ENCODE measurements at regions not wholly inside any gene's neighbourhood (a gene's known extent, or its start where the extent isn't known, plus 50 kb on each side); places are given as distances from the start of the nearest gene placed in this dataset.
"Not testable (repeated sequence)": the region's sequence is repeated elsewhere in the genome, so short reads cannot be mapped to it uniquely, and the experiment has no call there.

- intact Hi-C loops (cut with DNase I, micrococcal nuclease), result no loop called here
- ATAC-seq, result no peak
- no peak for DNase-seq
Measured at GRCh38 chr2:106339609-106340008, 128.6 kb downstream of the RGPD3 start.

- intact Hi-C loops (cut with DNase I, micrococcal nuclease), result no loop called here
- ATAC-seq (no peak), DNase-seq (no peak)
Measured at GRCh38 chr2:106339132-106339531, 129.1 kb downstream of the RGPD3 start.

- intact Hi-C loops (cut with DNase I, micrococcal nuclease), result no loop called here
- DNase-seq (no peak), ATAC-seq (no peak)
Measured at GRCh38 chr2:106338043-106338442, 130.2 kb downstream of the RGPD3 start.

DNA sequence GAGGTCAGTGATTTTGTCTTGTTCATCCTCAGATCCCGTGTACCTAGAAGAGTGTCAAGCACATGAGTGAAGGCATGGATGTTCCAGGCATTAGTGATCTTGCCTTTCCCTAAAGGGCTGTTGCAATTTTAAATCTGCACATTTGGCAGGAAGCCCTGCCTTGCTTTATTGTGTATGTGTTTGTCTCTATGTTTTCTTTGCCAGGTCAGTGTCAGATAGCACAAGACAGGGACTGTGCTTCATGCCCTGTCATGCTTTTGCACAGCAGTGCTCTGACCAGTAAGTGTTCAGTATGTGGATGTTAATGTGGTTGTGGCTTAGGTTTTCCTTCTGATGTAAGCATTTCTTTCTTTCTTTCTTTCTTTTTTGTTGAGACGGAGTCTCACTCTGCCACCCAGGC is 131.5 kb downstream of the RGPD3 start:
- no peak for DNase-seq
- intact Hi-C loops (cut with DNase I, micrococcal nuclease), result no loop called here
- ATAC-seq, result no peak

- DNase-seq (no peak), ATAC-seq (no peak)
- intact Hi-C loops (cut with DNase I, micrococcal nuclease), result no loop called here
Measured at GRCh38 chr2:106336108-106336507, 132.1 kb downstream of the RGPD3 start.

DNA sequence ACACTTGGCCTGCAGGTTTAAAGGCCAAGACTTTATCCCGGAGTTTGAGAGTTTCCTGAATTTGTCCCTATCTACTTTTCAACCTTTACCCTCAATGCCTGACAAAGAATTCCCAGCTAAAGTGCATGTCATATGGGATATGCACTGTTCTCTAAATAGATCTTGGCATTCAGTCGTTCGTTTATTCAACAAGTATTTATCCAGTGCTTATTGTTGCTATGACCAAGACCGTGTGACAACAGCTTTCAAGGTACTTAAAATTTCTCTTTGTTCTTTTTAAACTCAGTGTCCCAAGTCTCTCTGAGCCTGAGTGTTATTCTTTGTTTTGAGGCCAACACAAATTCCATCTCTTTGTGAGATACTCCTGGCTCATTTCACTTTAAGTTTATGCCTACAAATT is 133.4 kb downstream of the RGPD3 start:
- DNase-seq, result no peak
- ATAC-seq, result no peak

DNA sequence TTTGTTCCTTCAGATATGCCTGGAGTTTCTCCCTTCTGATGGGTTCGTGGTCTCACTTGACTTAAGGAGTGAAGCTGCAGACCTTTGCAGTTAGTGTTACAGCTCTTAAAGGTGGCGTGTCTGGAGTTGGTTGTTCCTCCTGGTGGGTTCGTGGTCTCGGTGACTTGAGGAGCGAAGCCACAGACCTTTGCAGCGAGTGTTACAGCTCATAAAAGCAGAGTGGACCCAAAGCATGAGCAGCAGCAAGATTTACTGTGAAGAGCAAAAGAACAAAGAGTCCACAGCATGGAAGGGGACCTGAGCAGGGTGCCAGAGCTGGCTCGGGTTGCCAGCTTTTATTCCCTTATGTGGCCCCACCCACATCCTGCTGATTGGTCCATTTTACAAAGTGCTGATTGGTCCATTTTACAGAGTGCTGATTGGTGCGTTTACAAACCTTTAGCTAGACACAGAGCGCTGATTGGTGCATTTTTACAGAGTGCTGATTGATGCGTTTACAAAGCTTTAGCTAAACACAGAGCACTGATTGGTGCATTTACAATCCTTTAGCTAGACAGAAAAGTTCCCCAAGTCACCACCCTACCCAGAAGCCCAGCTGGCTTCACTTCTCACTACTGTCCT is 134.8 kb downstream of the RGPD3 start:
- DNase-seq; ATAC-seq; intact Hi-C loops (cut with DNase I, micrococcal nuclease): not testable (repeated sequence)

More for the DNA sequence above, 133.4 kb downstream of the RGPD3 start:
- intact Hi-C loops (cut with DNase I, micrococcal nuclease), result no loop called here

- intact Hi-C loops (cut with DNase I, micrococcal nuclease), result no loop called here
- DNase-seq (no peak), ATAC-seq (no peak)
Measured at GRCh38 chr2:106332054-106332453, 136.2 kb downstream of the RGPD3 start.

DNA sequence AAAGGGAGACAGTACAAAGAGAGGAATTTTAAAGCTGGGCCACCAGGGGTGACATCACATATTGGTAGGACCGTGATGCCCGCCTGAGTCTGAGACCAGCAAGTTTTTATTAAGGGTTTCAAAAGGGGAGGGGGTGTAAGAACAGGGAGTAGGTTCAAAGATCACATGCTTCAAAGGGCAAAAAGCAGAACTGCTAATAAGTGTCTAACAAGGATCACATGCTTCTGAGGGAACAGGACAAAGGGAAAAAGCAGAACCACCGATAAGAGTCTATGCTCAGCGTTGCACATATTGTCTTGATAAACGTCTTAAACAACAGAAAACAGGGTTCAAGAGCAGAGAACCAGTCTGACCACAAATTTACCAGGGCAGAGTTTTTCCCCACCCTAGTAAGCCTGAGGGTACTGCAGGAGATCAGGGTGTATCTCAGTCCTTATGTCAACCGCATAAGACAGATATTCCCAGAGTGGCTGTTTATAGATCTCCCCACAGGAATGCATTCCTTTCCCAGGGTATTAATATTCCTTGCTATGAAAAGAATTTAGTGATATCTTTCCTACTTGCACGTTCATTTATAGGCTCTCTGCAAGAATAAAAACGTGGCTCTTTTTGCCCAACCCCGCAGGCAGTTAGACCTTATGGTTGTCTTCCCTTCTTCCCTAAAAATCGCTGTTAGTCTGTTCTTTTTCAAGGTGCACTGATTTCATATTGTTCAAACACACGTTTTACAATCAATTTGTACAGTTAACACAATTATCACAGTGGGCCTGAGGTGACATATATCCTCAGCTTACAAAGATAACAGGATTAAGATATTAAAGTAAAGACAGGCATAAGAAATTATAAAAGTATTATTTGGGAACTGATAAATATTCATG is 136.5 kb upstream of the UXS1 start:
- ATAC-seq; DNase-seq; intact Hi-C loops (cut with DNase I, micrococcal nuclease): not testable (repeated sequence)

GRCh38 chr2:106323337-106324013 is 129.4 kb upstream of the UXS1 start:
- no peak for DNase-seq

DNA sequence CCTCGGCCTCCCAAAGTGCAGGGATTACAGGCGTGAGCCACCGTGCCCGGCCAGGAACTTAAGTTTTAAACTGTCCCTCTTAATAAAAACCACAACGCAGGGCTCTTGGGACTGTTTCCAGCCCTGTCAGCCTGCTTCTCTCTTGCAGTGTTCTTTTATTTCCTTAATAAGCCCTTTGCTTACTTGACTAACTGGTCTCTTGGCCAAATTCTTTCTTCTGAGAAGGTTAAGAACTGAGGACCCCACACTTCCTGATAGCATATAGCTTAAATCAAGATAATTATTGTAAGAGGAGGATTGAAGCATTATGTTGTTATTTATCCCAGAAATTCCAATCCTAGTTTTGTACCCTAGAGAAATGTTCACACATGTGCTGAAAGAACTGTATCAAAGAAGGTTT is 128.2 kb upstream of the UXS1 start:
- DNase-seq, result no peak
- ATAC-seq, result no peak
- intact Hi-C loops (cut with DNase I, micrococcal nuclease), result no loop called here

More at GRCh38 chr2:106323337-106324013, 129.4 kb upstream of the UXS1 start:
- intact Hi-C loops (cut with DNase I, micrococcal nuclease), result no loop called here
- no peak for ATAC-seq

- ATAC-seq; intact Hi-C loops (cut with DNase I, micrococcal nuclease); DNase-seq: not testable (repeated sequence)
Measured at GRCh38 chr2:106320439-106320838, 126.3 kb upstream of the UXS1 start.

DNA sequence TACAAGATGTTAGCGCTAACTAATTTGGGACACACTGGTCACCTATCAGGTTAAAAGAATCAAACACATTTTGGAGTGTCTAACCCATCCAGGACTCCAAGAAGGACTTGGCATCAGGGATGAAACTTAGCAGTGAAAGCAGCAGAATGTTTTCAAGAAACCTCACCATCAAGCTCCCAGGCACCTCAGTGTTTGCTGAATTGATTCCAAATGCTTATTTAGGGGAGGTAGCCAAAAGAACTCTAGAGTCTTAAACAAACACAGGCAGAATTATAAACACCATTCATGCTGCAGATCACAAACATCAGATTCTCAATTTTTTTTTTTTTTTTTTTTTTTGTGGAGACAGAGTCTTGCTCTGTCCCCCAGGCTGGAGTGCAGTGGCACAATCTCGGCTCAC is 122.8 kb upstream of the UXS1 start:
- intact Hi-C loops (cut with DNase I, micrococcal nuclease), result no loop called here
- no peak for DNase-seq
- ATAC-seq, result no peak

- DNase-seq (no peak), ATAC-seq (no peak)
- intact Hi-C loops (cut with DNase I, micrococcal nuclease), result no loop called here
Measured at GRCh38 chr2:106314444-106314843, 120.3 kb upstream of the UXS1 start.

GRCh38 chr2:106311041-106311370 is 116.9 kb upstream of the UXS1 start:
- DNase-seq, result no peak
- intact Hi-C loops (cut with DNase I, micrococcal nuclease), result no loop called here
- no peak for ATAC-seq

DNA sequence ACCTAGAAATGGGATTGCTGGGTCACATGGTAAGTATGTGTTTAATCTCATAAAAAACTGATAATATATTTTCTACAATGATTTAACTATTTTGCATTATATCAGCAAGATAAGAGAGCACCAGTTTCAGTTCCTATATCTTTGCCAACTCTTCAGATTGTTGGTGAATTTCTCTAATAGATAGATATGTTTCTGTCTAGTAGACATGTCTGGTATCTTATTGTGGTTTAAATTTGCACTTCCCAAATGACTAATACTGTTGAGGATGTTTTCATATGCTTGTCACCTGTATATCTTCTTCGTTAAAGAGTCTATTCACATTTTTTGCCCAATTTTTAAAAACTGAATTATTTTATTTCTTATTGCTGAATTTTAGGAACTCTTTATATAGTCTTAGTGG is 113.8 kb upstream of the UXS1 start:
- intact Hi-C loops (cut with DNase I, micrococcal nuclease), result no loop called here
- ATAC-seq (no peak), DNase-seq (no peak)

- no peak for ATAC-seq
Measured at GRCh38 chr2:106306387-106306786, 112.3 kb upstream of the UXS1 start.

DNA sequence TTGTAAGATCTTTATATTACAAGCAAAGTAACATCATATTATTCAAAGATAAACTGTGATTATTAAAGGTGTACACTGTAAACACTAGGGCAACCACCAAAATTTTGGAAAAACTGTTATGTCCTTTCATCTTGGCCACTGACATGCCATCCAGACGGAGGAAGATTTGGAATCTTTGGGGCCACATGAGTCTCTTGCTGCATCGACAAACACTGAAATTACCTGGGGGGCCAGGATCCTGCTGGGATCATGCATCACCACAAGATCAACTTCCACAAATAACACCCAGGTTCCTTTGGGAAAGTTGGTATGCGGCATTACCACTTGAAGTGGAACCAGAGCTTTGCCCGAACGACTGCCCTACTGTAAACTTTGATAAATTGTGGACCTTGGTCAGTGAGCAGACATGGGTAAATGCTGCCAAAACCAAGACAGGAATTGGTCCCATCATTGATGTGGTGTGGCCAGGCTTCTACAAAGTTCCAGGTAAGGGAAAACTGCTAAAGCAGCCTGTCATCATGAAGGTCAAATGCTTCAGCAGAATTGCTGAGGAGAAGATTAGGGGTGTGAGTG is 110.6 kb upstream of the UXS1 start:
- DNase-seq (no peak), ATAC-seq (no peak)
- intact Hi-C loops (cut with DNase I, micrococcal nuclease), result no loop called here

More at GRCh38 chr2:106306387-106306786, 112.3 kb upstream of the UXS1 start:
- DNase-seq, result no peak
- intact Hi-C loops (cut with DNase I, micrococcal nuclease), result no loop called here

DNA sequence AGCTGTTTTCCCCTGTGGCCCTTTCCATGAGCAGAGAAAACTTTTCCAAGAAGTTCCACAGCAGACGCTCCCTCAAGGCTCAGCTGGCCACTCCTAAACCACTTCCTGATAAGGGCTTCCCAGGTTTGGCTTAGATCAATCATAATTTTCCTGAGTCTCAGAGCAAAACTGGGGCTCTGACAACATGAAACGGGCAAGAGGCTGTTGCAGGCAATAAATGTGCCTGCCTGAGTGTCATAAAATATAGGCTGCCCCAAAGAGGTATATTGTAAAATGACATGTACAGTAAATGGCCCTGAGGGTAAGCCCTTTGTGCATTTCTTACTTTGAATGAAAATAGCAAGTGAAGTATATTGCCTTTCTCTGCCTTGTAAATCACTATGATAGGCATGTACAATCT is 105.6 kb upstream of the UXS1 start:
- intact Hi-C loops (cut with DNase I, micrococcal nuclease), result no loop called here
- DNase-seq, result peak; percentile 17 to 35
- peak; percentile 97 for ATAC-seq

Data from left colon (tissue), 2 donors.